Gastrocnemius medialis (tissue), 4 donors: ENCODE measurements at regions not wholly inside any gene's neighbourhood (a gene's known extent, or its start where the extent isn't known, plus 50 kb on each side); places are given as distances from the start of the nearest gene placed in this dataset.

Experiments used
- CTCF ChIP-seq, 5 experiments: fragments of 450-650 bp in 3 of 5; fragments of 200-600 bp in 2 of 5; sonication (generic) in 2 of 5; IDR thresholded peaks in 4 of 5; conservative IDR thresholded peaks in 1 of 5; 1 replicate in 4 of 5; 2 replicates in 1 of 5; pipeline ENCODE4 v1.5.1; 2016 to 2019; ENCODE audit warnings: antibody characterized with exemption in 5 of 5, mild to moderate bottlenecking in 3 of 5, moderate library complexity in 3 of 5
- POLR2A ChIP-seq, 2 donors: fragments of 450-650 bp; IDR thresholded peaks; one replicate each; pipeline ENCODE4 v1.6.1; 2017; ENCODE audit warnings: antibody characterized with exemption in 2 of 2, mild to moderate bottlenecking in 2 of 2, moderate library complexity in 2 of 2

GRCh38 chr2:184006998-184007397 lies 591.3 kb upstream of the ZNF804A start:
- TF ChIP-seq POLR2A (IDR thresholded peaks at IDR 0.05) (no peak), CTCF (IDR thresholded peaks at IDR 0.05 in 4 of 5, conservative IDR thresholded peaks at IDR 0.05 in 1 of 5) (no peak)
